OCI-LY1 (cell line): ENCODE measurements at regions not wholly inside any gene's neighbourhood (a gene's known extent, or its start where the extent isn't known, plus 50 kb on each side); places are given as distances from the start of the nearest gene placed in this dataset.

Experiments
- H2AFZ ChIP-seq: fragments of 200-600 bp; sonication (generic), shearing (Covaris generic); 2 replicates; pipeline ENCODE4 v1.6.0; 2014; ENCODE audit warnings: antibody characterized with exemption, mild to moderate bottlenecking, low read length
- H3F3A ChIP-seq: fragments of 200-600 bp; sonication (generic), shearing (Covaris generic); 2 replicates; pipeline ENCODE4 v1.6.0; 2014; ENCODE audit warnings: mild to moderate bottlenecking, antibody characterized with exemption, low read length, moderate library complexity; ENCODE audit not compliant: insufficient read depth
- H3K27ac ChIP-seq: fragments of 200-600 bp; sonication (generic); 2 replicates; pipeline ENCODE4 v1.5.1; 2014; ENCODE audit warnings: low read length, mixed run types, mild to moderate bottlenecking, low read depth; ENCODE audit not compliant: poor library complexity, severe bottlenecking
- H3K27me3 ChIP-seq: fragments of 200-600 bp; sonication (generic); 2 replicates; pipeline ENCODE4 v1.6.0; 2014; ENCODE audit warnings: antibody characterized with exemption, mild to moderate bottlenecking, low read length, moderate library complexity; ENCODE audit not compliant: insufficient read depth
- H3K36me3 ChIP-seq: fragments of 200-600 bp; sonication (generic); 2 replicates; pipeline ENCODE4 v1.6.1; 2014; ENCODE audit warnings: mild to moderate bottlenecking, antibody characterized with exemption, low read length, moderate library complexity, mixed read lengths; ENCODE audit not compliant: insufficient read depth
- H3K4me1 ChIP-seq: fragments of 200-600 bp; sonication (generic); 2 replicates; pipeline ENCODE4 v1.5.1; 2014; ENCODE audit warnings: mild to moderate bottlenecking, low read length, moderate library complexity; ENCODE audit not compliant: insufficient read depth, severe bottlenecking
- H3K4me2 ChIP-seq: fragments of 200-600 bp; sonication (generic), shearing (Covaris generic); 2 replicates; pipeline ENCODE4 v1.6.1; 2014; ENCODE audit warnings: low read length
- H3K4me3 ChIP-seq: fragments of 200-600 bp; sonication (generic); 2 replicates; pipeline ENCODE4 v1.5.1; 2014; ENCODE audit warnings: low read length, low read depth, mild to moderate bottlenecking, mixed read lengths; ENCODE audit not compliant: poor library complexity, severe bottlenecking
- H3K79me2 ChIP-seq: fragments of 200-600 bp; shearing (Covaris generic); 2 replicates; pipeline ENCODE4 v1.6.1; 2016; ENCODE audit warnings: mixed run types, low read length, mixed read lengths; ENCODE audit not compliant: insufficient read depth
- H3K9ac ChIP-seq: fragments of 200-600 bp; sonication (generic), shearing (Covaris generic); 2 replicates; pipeline ENCODE4 v1.6.1; 2014; ENCODE audit warnings: mild to moderate bottlenecking, low read length, mixed read lengths
- H3K9me2 ChIP-seq: fragments of 200-600 bp; sonication (generic), shearing (Covaris generic); 2 replicates; pipeline ENCODE4 v1.6.1; 2014; ENCODE audit warnings: low read depth, mild to moderate bottlenecking, low read length, mixed read lengths
- H3K9me3 ChIP-seq: fragments of 200-600 bp; shearing (Covaris generic); 2 replicates; pipeline ENCODE4 v1.6.1; 2014; ENCODE audit warnings: low read length, mixed read lengths
- H4K20me1 ChIP-seq: fragments of 200-600 bp; sonication (generic), shearing (Covaris generic); 2 replicates; pipeline ENCODE4 v1.6.0; 2016; ENCODE audit warnings: mild to moderate bottlenecking, low read length; ENCODE audit not compliant: insufficient read depth
- CTCF ChIP-seq: fragments of 200-600 bp; sonication (generic), shearing (Covaris generic); IDR thresholded peaks from 2 replicates; pipeline ENCODE4 v1.5.1; 2017; ENCODE audit warnings: mild to moderate bottlenecking, antibody characterized with exemption, low read length, moderate library complexity, mixed read lengths
- EZH2 ChIP-seq: fragments of 200-600 bp; sonication (generic), shearing (Covaris generic); IDR thresholded peaks from 2 replicates; pipeline ENCODE4 v1.8.0; 2017; ENCODE audit warnings: borderline replicate concordance, mixed run types, mild to moderate bottlenecking, antibody characterized with exemption, low read length, moderate library complexity, mixed read lengths

- Histone ChIP-seq H3K9me2 (no peaks in the 10 kb centered on the region; the same call in 1 of the 2 replicates), H3F3A (no peaks in the 10 kb centered on the region), H3K36me3 (no peaks in the 10 kb centered on the region), H2AFZ (no peak overlapping the region), H3K27me3 (no peaks in the 10 kb centered on the region), H3K27ac (no peak overlapping the region), H3K9me3 (no peaks in the 10 kb centered on the region), H3K4me2 (no peak overlapping the region), H3K4me1 (no peaks in the 10 kb centered on the region), H3K4me3 (no peak overlapping the region), H4K20me1 (no peaks in the 10 kb centered on the region), H3K9ac (no peak overlapping the region), H3K79me2 (no peaks in the 10 kb centered on the region)
- TF ChIP-seq EZH2, result no peak
- TF ChIP-seq CTCF, result no peak
Observed at GRCh38 chr18:71958605-71959004, 585.5 kb downstream of the CBLN2 start.

- no peaks in the 10 kb centered on the region for H4K20me1 ChIP-seq
- H3K9ac ChIP-seq, result no peak overlapping the region
- H3K27me3 ChIP-seq, result no peaks in the 10 kb centered on the region
- H3K4me2 ChIP-seq, result no peak overlapping the region
- no peaks in the 10 kb centered on the region; the same call in 1 of the 2 replicates for H3K9me2 ChIP-seq
- no peaks in the 10 kb centered on the region for H3K4me1 ChIP-seq
- H3K4me3 ChIP-seq, result no peak overlapping the region
- H3F3A ChIP-seq, result no peaks in the 10 kb centered on the region
- no peak overlapping the region for H3K27ac ChIP-seq
- no peaks in the 10 kb centered on the region for H3K9me3 ChIP-seq
- H3K79me2 ChIP-seq, result no peaks in the 10 kb centered on the region
- TF ChIP-seq EZH2, result no peak
- TF ChIP-seq CTCF, result no peak
- no peaks in the 10 kb centered on the region for H3K36me3 ChIP-seq
- no peak overlapping the region for H2AFZ ChIP-seq
Observed at GRCh38 chr18:71951001-71951400, 593.1 kb downstream of the CBLN2 start.

GRCh38 chr18:71942433-71942832, 601.7 kb downstream of the CBLN2 start:
- no peaks in the 10 kb centered on the region for H3F3A ChIP-seq
- no peaks in the 10 kb centered on the region for H3K9me3 ChIP-seq
- TF ChIP-seq CTCF (no peak), EZH2 (no peak)
- H3K4me1 ChIP-seq, result no peaks in the 10 kb centered on the region
- H3K27ac ChIP-seq, result no peak overlapping the region
- no peak overlapping the region for H3K9ac ChIP-seq
- H4K20me1 ChIP-seq, result no peaks in the 10 kb centered on the region
- no peak overlapping the region for H2AFZ ChIP-seq
- no peaks in the 10 kb centered on the region for H3K36me3 ChIP-seq
- no peaks in the 10 kb centered on the region for H3K9me2 ChIP-seq
- H3K4me3 ChIP-seq, result no peak overlapping the region
- no peak overlapping the region for H3K4me2 ChIP-seq
- no peaks in the 10 kb centered on the region for H3K27me3 ChIP-seq
- no peaks in the 10 kb centered on the region for H3K79me2 ChIP-seq
